ENCODE measurements at regions not wholly inside any gene's neighbourhood (a gene's known extent, or its start where the extent isn't known, plus 50 kb on each side); places are given as distances from the start of the nearest gene placed in this dataset.

GRCh38 chr4:114282937-114283336 lies 303.5 kb upstream of the ARSJ start:
- Histone ChIP-seq H3K27me3 (no peaks in the 10 kb centered on the region), H3K4me1 (no peaks in the 10 kb centered on the region), H3K36me3 (no peaks in the 10 kb centered on the region), H3K27ac (no peak overlapping the region), H3K4me3 (no peak overlapping the region), H3K9me3 (peaks cover 0 to 9% (median 0%) of the 10 kb centered on the region in 12 donors)
- intact Hi-C loops (cut with DNase I) = no loop called here
- DNase-seq = no peak
- no peak for ATAC-seq
- WGBS, 4 donors = 25 to 40% (median 34%) methylated on average over 1 of the region's 1 CpG
- TF ChIP-seq POLR2A (IDR thresholded peaks at IDR 0.05) (no peak), CTCF (IDR thresholded peaks at IDR 0.05) (no peak)

GRCh38 chr4:114284629-114285028 lies 305.2 kb upstream of the ARSJ start:
- TF ChIP-seq CTCF (IDR thresholded peaks at IDR 0.05) = no peak
- no peak for TF ChIP-seq POLR2A (IDR thresholded peaks at IDR 0.05)
- intact Hi-C loops (cut with DNase I) = no loop called here
- H3K4me1 ChIP-seq = no peaks in the 10 kb centered on the region
- no peaks in the 10 kb centered on the region for H3K36me3 ChIP-seq
- no peaks in the 10 kb centered on the region for H3K27me3 ChIP-seq
- no peak overlapping the region for H3K4me3 ChIP-seq
- DNase-seq = no peak
- H3K9me3 ChIP-seq = peaks cover 0 to 9% (median 0%) of the 10 kb centered on the region in 12 donors
- no peak for ATAC-seq
- H3K27ac ChIP-seq = no peak overlapping the region
- WGBS, 4 donors = 90 to 95% (median 91%) methylated on average over 1 of the region's 1 CpG

GRCh38 chr4:114286262-114286810 lies 306.9 kb upstream of the ARSJ start:
- Histone ChIP-seq H3K4me1 (no peaks in the 10 kb centered on the region), H3K4me3 (no peak overlapping the region), H3K27me3 (no peaks in the 10 kb centered on the region), H3K9me3 (peaks cover 0 to 13% (median 0%) of the 10 kb centered on the region in 12 donors), H3K36me3 (no peaks in the 10 kb centered on the region), H3K27ac (no peak overlapping the region)
- no peak for DNase-seq
- TF ChIP-seq CTCF (IDR thresholded peaks at IDR 0.05) (no peak), POLR2A (IDR thresholded peaks at IDR 0.05) (no peak)
- intact Hi-C loops (cut with DNase I) = no loop called here
- 82 to 88% (median 85%) methylated on average over 3 of the region's 3 CpGs for WGBS, 4 donors
- ATAC-seq = no peak

GRCh38 chr4:114287079-114287696 lies 307.7 kb upstream of the ARSJ start:
- H3K4me1 ChIP-seq = no peaks in the 10 kb centered on the region
- H3K27ac ChIP-seq = no peak overlapping the region
- no peak for TF ChIP-seq POLR2A (IDR thresholded peaks at IDR 0.05)
- TF ChIP-seq CTCF (IDR thresholded peaks at IDR 0.05) = no peak
- 74 to 82% (median 79%) methylated on average over 7 to 10 of the region's 10 CpGs for WGBS, 4 donors
- H3K27me3 ChIP-seq = no peaks in the 10 kb centered on the region
- H3K4me3 ChIP-seq = no peak overlapping the region
- ATAC-seq = no peak
- no peaks in the 10 kb centered on the region for H3K36me3 ChIP-seq
- DNase-seq = no peak
- peaks cover 0 to 13% (median 0%) of the 10 kb centered on the region in 12 donors for H3K9me3 ChIP-seq
- intact Hi-C loops (cut with DNase I) = no loop called here
